Left lobe of liver (tissue), 2 donors: ENCODE measurements at regions not wholly inside any gene's neighbourhood (a gene's known extent, or its start where the extent isn't known, plus 50 kb on each side); places are given as distances from the start of the nearest gene placed in this dataset.

Source experiments
- ATAC-seq: fragments of 200-7000 bp; cut with Tn5 transposase; one replicate; pipeline ENCODE4 v1.9.1; 2020; ENCODE audit warnings: mild to moderate bottlenecking, moderate library complexity
- DNase-seq: peaks from one replicate; pipeline ENCODE4 v3.0.0-alpha.2; 2020; ENCODE audit warnings: low spot score
- donor health status: DM: no; HTN: no; CAD: no; lungs with moderate emphysema.
- donor health status: DM: no; HTN: yes; CAD: no.

GRCh38 chr14:98893675-98894074 lies 378.3 kb downstream of the BCL11B start:
- no peak for DNase-seq
- no peak for ATAC-seq

GRCh38 chr14:98894600-98894999 lies 377.4 kb downstream of the BCL11B start:
- ATAC-seq: no peak
- DNase-seq: no peak

GRCh38 chr14:98896449-98896848 lies 375.5 kb downstream of the BCL11B start:
- DNase-seq (no peak), ATAC-seq (no peak)

GRCh38 chr14:98897605-98898309 lies 374.2 kb downstream of the BCL11B start:
- DNase-seq (no peak), ATAC-seq (no peak)

- ATAC-seq (no peak), DNase-seq (no peak)
These were observed 372.6 kb downstream of the BCL11B start for GRCh38 chr14:98899441-98899840.

- ATAC-seq: no peak
- no peak for DNase-seq
These were observed 371.8 kb downstream of the BCL11B start for GRCh38 chr14:98900236-98900635.

- ATAC-seq: no peak
These were observed 371.2 kb downstream of the BCL11B start for GRCh38 chr14:98900798-98901197.

GRCh38 chr14:98901511-98902205 lies 370.3 kb downstream of the BCL11B start:
- ATAC-seq: no peak
- DNase-seq: no peak

More at GRCh38 chr14:98900798-98901197, 371.2 kb downstream of the BCL11B start:
- no peak for DNase-seq

GRCh38 chr14:98903371-98903770 lies 368.6 kb downstream of the BCL11B start:
- no peak for DNase-seq
- ATAC-seq: no peak

- ATAC-seq (no peak), DNase-seq (no peak)
These were observed 367.3 kb downstream of the BCL11B start for GRCh38 chr14:98904677-98905076.

- DNase-seq (no peak), ATAC-seq (no peak)
These were observed 365.6 kb downstream of the BCL11B start for GRCh38 chr14:98906123-98906995.

- ATAC-seq (no peak), DNase-seq (no peak)
These were observed 364.7 kb downstream of the BCL11B start for GRCh38 chr14:98907271-98907670.

- ATAC-seq (no peak), DNase-seq (no peak)
These were observed 363.9 kb downstream of the BCL11B start for GRCh38 chr14:98908050-98908449.

- ATAC-seq: no peak
- no peak for DNase-seq
These were observed 362.6 kb downstream of the BCL11B start for GRCh38 chr14:98909251-98909944.

- DNase-seq (no peak), ATAC-seq (no peak)
These were observed 361.9 kb downstream of the BCL11B start for GRCh38 chr14:98910061-98910460.

GRCh38 chr14:98912655-98913054 lies 359.3 kb downstream of the BCL11B start:
- no peak for DNase-seq
- no peak for ATAC-seq

- ATAC-seq: no peak
- no peak for DNase-seq
These were observed 357.9 kb downstream of the BCL11B start for GRCh38 chr14:98913967-98914650.

GRCh38 chr14:98914942-98915341 lies 357.1 kb downstream of the BCL11B start:
- ATAC-seq: no peak
- DNase-seq: no peak

- DNase-seq: no peak
- ATAC-seq: no peak
These were observed 356.4 kb downstream of the BCL11B start for GRCh38 chr14:98915625-98916024.

GRCh38 chr14:98916036-98916435 lies 356.0 kb downstream of the BCL11B start:
- ATAC-seq (no peak), DNase-seq (no peak)
